Activated naive CD4-positive, alpha-beta T cell treated with anti-CD3 and anti-CD28 coated beads, Interleukin-2, amount 50 U/mL, for 24 hours (primary cell): ENCODE measurements at regions not wholly inside any gene's neighbourhood (a gene's known extent, or its start where the extent isn't known, plus 50 kb on each side); places are given as distances from the start of the nearest gene placed in this dataset.
"Not testable (repeated sequence)": the region's sequence is repeated elsewhere in the genome, so short reads cannot be mapped to it uniquely, and the experiment has no call there.

Experiments used
- H3K27ac Mint-ChIP-seq: one replicate; pipeline ENCODE4 v1.8.0; 2021; ENCODE audit warnings: mild to moderate bottlenecking, mixed read lengths
- H3K27me3 Mint-ChIP-seq: one replicate; pipeline ENCODE4 v1.8.0; 2021; ENCODE audit warnings: mixed read lengths
- H3K36me3 Mint-ChIP-seq: one replicate; pipeline ENCODE4 v1.8.0; 2021; ENCODE audit warnings: mixed read lengths
- H3K4me1 Mint-ChIP-seq: one replicate; pipeline ENCODE4 v1.8.0; 2021; ENCODE audit warnings: mixed read lengths
- H3K4me3 Mint-ChIP-seq: one replicate; pipeline ENCODE4 v1.8.0; 2021; ENCODE audit warnings: mild to moderate bottlenecking, mixed read lengths
- H3K9me3 Mint-ChIP-seq: one replicate; pipeline ENCODE4 v1.8.0; 2021; ENCODE audit warnings: mixed read lengths

DNA sequence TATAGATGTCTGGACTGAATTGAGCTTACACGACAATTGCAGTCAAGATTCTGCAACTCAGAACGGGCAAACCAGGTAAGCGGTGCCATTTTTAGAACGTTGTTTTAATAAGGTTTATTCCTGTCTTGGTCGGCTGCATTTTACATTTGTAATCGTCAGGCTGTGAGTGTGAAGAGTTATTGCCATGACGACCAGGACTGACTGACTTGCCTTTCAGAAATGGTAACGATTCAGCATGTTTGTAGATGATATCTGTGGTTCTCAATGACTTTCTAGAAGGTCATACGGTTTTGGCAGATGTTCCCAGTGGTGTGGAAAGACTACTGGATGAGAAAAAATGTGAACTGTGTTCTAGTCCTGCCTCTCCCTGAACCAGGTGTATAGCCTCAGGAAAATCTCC lies 271.3 kb upstream of the B3GALT2 start:
- peaks cover 21% of the 10 kb centered on the region for H3K4me1 Mint-ChIP-seq
- H3K9me3 Mint-ChIP-seq, result no peaks in the 10 kb centered on the region
- no peak overlapping the region for H3K4me3 Mint-ChIP-seq
- no peaks in the 10 kb centered on the region for H3K36me3 Mint-ChIP-seq
- no peaks in the 10 kb centered on the region for H3K27me3 Mint-ChIP-seq
- H3K27ac Mint-ChIP-seq, result no peak overlapping the region

DNA sequence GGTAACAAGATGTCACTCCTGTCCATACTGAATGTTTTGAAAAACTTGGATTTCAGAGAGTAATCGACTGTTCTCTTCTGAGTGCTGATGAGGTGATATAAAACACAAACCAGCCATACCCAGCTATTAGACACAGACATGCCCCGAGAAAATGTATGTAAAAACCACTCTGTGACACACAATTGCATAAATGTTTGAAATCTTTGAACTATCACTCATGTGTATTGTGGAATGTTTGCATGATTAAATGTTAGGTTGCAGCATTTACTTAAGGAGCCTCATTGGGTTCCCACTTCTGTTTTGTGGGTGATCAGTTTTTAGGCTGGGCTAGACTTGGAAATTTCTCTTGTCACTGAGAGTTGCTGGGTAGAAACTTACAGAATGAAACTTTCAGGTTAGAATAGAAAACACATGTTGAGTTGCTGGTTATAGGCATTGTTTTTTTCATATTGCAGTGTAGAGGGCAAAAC lies 270.4 kb upstream of the B3GALT2 start:
- Mint-ChIP-seq H3K27ac (no peak overlapping the region), H3K27me3 (no peaks in the 10 kb centered on the region), H3K9me3 (no peaks in the 10 kb centered on the region), H3K4me3 (no peak overlapping the region), H3K4me1 (peaks cover 18% of the 10 kb centered on the region), H3K36me3 (no peaks in the 10 kb centered on the region)

DNA sequence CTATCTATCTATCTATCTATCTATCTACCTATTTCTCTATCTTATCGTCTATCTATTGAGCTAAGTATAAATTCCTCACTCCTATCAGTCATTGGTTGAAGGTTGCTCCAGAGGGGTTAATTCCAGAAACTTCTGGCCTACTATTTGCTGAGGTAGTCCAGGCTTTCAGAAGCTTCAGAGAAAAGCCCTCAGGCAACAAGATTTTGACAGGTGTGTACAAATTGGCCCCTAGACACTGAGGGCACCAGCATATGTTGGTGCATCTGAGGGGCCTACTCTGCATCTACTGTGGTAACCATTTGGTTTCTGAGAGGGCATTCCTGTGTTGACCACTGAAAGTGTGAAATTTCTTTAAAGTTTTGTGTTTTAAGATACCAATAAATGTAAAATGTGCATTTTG lies 265.2 kb upstream of the B3GALT2 start:
- no peaks in the 10 kb centered on the region for H3K27me3 Mint-ChIP-seq
- no peaks in the 10 kb centered on the region for H3K9me3 Mint-ChIP-seq
- H3K27ac Mint-ChIP-seq, result no peak overlapping the region
- no peaks in the 10 kb centered on the region for H3K36me3 Mint-ChIP-seq
- no peak overlapping the region for H3K4me3 Mint-ChIP-seq
- peaks cover 15% of the 10 kb centered on the region for H3K4me1 Mint-ChIP-seq

DNA sequence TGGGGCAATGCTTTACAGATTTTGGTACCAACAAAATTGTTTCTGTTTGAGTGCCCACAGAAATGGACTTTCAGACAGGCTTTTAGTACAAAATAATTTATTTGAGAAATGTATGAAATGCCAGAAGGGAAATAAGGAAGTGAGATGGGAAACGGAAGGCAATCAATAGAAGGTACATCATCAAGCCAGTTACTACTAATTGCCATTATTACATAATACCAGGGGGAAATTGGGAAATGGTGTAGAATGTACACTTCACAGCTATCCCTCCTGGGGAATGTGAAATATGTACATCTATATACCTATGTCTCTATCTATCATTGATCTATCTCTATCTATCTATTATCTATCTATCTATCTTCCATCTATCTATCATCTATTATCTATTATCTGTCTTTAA lies 264.6 kb upstream of the B3GALT2 start:
- Mint-ChIP-seq H3K4me1 (peaks cover 15% of the 10 kb centered on the region), H3K36me3 (no peaks in the 10 kb centered on the region), H3K27me3 (no peaks in the 10 kb centered on the region), H3K27ac (no peak overlapping the region), H3K4me3 (no peak overlapping the region), H3K9me3 (no peaks in the 10 kb centered on the region)

DNA sequence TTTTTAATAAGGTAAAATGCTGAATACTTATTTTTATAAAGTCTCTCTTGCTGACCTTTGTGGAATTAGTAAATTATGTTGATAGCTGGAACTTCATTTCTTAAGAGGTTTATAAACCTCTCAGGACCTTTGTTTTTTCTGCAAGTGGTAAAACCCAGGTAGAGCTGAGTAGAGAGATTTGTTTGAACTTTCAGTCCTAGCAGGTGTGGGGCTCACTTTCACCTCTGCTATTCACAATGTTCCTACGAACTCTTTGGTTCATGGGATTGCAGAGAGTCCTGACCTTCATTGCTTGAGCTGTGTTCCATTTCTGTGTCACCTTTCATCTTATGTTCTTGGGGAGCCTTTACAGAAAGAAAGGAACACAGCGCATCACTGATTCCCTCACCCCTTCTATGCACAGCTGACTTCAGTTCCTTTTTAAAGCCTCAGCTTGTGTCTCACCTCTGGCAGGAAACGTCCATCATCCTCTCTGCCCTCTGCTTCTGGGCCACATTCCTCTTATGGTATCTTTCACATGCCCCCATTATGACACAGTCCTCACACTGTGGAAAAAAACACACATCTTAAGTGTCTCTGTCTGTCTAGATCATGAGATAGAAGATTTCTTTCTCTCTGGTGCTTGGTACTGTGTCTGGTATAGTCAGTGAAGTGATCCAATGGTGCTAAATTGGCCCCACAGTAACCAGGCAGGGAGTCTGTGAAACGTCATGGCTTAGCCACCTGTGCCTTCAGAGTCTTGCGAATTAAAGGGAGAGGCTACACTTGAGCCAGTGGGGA lies 262.5 kb upstream of the B3GALT2 start:
- Mint-ChIP-seq H3K4me1 (peaks cover 15% of the 10 kb centered on the region), H3K27me3 (no peaks in the 10 kb centered on the region), H3K27ac (peak overlapping the region; percentile 75), H3K4me3 (no peak overlapping the region), H3K36me3 (no peaks in the 10 kb centered on the region), H3K9me3 (no peaks in the 10 kb centered on the region)

DNA sequence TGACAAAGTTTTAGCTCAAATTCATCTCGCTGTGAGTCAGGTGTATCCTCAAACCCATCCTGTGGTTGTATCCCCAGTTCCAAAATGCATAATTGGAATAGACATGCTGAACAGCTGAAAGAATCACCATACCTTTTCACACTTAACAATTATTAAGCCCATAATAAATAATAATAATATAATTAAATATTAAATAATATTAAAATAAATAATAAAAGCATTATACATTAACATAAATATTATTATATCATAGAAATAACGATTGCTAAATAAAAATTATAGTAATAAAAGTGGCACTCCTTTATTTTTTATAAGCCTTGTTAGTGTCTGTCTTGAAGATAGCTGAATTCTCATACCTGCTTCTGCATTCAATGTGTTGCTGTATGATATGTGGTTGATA lies 257.5 kb upstream of the B3GALT2 start:
- no peaks in the 10 kb centered on the region for H3K27me3 Mint-ChIP-seq
- no peaks in the 10 kb centered on the region for H3K36me3 Mint-ChIP-seq
- peaks cover 8% of the 10 kb centered on the region for H3K9me3 Mint-ChIP-seq
- H3K4me1 Mint-ChIP-seq, result peaks cover 8% of the 10 kb centered on the region
- no peak overlapping the region for H3K4me3 Mint-ChIP-seq
- no peak overlapping the region for H3K27ac Mint-ChIP-seq

DNA sequence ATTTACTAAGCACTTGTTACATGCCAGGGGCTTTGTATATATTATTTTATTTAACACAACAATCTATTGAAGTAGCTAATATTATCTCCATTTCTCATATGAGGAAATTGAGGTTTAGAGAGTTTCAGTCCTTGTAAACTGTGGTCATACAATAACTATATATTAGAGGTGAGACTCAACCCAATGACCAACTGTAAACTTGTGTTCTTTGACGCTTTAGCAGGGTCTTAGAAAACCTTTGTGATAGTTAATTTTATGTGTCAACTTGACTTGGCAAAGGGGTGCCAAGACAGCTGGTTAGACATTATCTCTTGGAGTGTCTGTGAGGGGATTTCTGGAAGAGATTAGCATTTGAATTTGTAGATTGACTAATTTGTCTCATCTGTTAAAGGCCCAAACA lies 252.4 kb upstream of the B3GALT2 start:
- Mint-ChIP-seq H3K27ac (no peak overlapping the region), H3K27me3 (no peaks in the 10 kb centered on the region), H3K4me3 (no peak overlapping the region), H3K9me3 (peaks cover 15% of the 10 kb centered on the region), H3K4me1 (peaks cover 16% of the 10 kb centered on the region), H3K36me3 (peaks cover 9% of the 10 kb centered on the region)

DNA sequence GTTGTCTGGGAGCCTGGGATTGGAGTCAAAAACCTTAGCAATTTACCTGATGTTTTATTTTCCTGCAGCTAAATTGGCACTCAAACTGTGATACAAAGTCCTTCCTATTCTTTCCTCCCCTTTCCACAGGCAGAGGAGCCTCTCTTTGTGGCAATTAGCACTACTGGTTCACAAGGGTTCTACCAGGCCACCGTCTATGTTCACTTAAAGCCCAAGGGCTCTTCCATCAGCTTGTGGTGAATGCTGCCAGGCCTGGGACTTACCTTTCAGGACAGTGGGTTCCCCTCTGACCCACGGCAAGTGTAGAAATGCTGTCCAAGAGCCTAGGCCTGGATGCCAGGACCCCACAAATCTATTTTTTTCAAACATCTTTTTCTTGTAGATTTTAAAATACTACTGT lies 251.9 kb upstream of the B3GALT2 start:
- peaks cover 14% of the 10 kb centered on the region for H3K36me3 Mint-ChIP-seq
- H3K27ac Mint-ChIP-seq, result peak overlapping the region; percentile 75
- H3K4me1 Mint-ChIP-seq, result peaks cover 16% of the 10 kb centered on the region
- H3K4me3 Mint-ChIP-seq, result no peak overlapping the region
- H3K9me3 Mint-ChIP-seq, result peaks cover 20% of the 10 kb centered on the region
- no peaks in the 10 kb centered on the region for H3K27me3 Mint-ChIP-seq

DNA sequence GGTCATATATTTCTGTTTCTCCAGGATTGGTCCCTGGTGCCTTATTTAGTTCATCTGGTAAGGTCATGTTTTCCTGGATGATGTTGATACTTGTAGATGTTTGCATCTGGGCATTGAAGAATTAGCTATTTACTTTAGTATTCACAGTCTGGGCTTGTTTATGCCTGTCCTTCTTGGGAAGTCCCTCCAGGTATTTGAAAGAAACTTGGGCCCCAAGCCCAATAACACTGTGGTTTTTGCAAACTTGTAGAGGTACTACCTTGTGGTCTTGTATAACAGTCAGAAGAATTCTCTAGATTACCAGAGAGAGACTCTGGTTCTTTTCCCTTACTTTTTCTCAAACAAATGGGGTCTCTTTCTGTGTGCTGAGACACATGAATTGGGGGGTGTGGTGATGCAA lies 251.4 kb upstream of the B3GALT2 start:
- Mint-ChIP-seq H3K36me3 (peaks cover 15% of the 10 kb centered on the region), H3K4me1 (peaks cover 16% of the 10 kb centered on the region), H3K4me3 (no peak overlapping the region), H3K9me3 (peaks cover 20% of the 10 kb centered on the region), H3K27me3 (no peaks in the 10 kb centered on the region), H3K27ac (no peak overlapping the region)

DNA sequence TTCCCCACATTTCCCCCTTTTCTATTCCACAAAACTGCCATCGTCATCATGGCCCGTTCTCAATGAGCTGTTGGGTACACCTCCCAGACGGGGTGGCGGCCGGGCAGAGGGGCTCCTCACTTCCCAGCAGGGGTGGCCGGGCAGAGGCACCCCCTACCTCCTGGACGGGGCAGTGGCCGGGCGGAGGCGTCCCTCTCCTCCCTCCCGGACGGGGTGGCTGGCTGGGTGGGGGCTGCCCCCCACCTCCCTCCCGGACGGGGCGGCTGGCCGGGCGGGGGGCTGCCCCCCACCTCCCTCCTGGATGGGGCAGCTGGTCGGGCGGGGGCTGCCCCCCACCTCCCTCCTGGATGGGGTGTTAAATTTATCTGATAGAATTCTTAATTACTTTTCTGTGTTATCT lies 250.9 kb upstream of the B3GALT2 start:
- H3K27me3 Mint-ChIP-seq, result not testable (repeated sequence)

DNA sequence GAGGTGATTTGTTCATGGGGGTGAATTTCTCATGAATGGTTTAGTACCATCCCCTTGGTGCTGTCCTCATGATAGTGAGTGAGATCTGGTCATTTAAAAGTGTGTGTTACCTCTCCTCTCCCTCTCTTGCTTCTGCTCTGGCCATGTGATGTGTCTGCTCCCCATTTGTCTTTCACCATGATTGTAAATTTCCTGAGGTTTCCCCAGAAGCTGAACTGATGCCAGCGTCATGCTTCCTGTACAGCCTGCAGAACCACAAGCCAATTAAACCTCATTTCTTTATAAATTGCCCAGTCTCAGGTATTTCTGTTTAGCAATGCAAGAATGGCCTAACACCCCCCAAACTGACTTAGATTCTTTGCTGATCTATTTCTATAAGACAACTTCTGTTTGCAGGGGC lies 249.4 kb upstream of the B3GALT2 start:
- H3K9me3 Mint-ChIP-seq, result peaks cover 12% of the 10 kb centered on the region
- H3K4me1 Mint-ChIP-seq, result peaks cover 16% of the 10 kb centered on the region
- no peaks in the 10 kb centered on the region for H3K27me3 Mint-ChIP-seq
- no peak overlapping the region for H3K27ac Mint-ChIP-seq
- no peak overlapping the region for H3K4me3 Mint-ChIP-seq
- H3K36me3 Mint-ChIP-seq, result peaks cover 15% of the 10 kb centered on the region

More for the DNA sequence above, 250.9 kb upstream of the B3GALT2 start:
- Mint-ChIP-seq H3K9me3 (peaks cover 20% of the 10 kb centered on the region), H3K4me1 (peaks cover 16% of the 10 kb centered on the region), H3K36me3 (peaks cover 15% of the 10 kb centered on the region)
- not testable (repeated sequence) for H3K27ac Mint-ChIP-seq, H3K4me3 Mint-ChIP-seq

DNA sequence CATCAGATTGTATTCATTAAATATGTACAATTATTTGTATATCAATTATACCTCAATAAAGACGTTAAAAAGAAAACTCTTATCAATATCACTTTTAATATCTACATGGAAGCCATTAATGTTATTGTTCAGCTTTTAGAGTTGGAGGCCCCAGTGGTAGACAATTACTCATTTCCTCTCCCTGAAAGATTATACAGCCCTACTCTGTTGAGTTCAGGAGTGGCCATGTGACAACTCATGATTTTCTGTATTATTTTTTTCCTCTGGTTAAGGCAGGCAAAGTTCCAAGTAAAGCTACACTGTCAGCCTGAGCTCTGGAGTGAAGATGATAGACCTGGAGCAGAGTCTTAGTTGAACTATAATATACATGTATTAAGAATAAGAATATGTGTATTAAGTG lies 247.9 kb upstream of the B3GALT2 start:
- H3K27ac Mint-ChIP-seq, result no peak overlapping the region
- no peak overlapping the region for H3K4me3 Mint-ChIP-seq
- peaks cover 12% of the 10 kb centered on the region for H3K9me3 Mint-ChIP-seq
- peaks cover 15% of the 10 kb centered on the region for H3K36me3 Mint-ChIP-seq
- H3K4me1 Mint-ChIP-seq, result peaks cover 16% of the 10 kb centered on the region
- no peaks in the 10 kb centered on the region for H3K27me3 Mint-ChIP-seq

DNA sequence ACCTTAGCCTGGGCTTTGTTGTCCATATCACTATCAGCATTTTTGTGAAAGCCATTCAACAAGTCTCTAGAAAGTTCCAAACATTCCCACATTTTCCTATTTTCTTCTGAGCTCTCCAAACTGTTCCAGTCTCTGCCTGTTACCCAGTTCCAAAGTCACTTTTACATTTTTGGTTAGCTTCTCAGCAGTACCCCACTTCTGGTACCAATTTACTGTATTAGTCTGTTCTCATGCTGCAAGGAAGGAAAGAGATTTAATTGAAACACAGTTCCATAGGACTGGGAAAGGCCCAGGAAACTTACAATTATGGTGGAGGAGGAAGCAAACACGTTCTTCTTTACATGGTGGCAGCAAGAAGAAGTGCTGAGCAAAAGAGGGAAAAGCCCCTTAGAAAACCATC lies 247.2 kb upstream of the B3GALT2 start:
- Mint-ChIP-seq H3K4me1 (peaks cover 9% of the 10 kb centered on the region), H3K36me3 (peaks cover 15% of the 10 kb centered on the region), H3K4me3 (no peak overlapping the region), H3K27me3 (no peaks in the 10 kb centered on the region), H3K9me3 (peaks cover 12% of the 10 kb centered on the region), H3K27ac (no peak overlapping the region)

DNA sequence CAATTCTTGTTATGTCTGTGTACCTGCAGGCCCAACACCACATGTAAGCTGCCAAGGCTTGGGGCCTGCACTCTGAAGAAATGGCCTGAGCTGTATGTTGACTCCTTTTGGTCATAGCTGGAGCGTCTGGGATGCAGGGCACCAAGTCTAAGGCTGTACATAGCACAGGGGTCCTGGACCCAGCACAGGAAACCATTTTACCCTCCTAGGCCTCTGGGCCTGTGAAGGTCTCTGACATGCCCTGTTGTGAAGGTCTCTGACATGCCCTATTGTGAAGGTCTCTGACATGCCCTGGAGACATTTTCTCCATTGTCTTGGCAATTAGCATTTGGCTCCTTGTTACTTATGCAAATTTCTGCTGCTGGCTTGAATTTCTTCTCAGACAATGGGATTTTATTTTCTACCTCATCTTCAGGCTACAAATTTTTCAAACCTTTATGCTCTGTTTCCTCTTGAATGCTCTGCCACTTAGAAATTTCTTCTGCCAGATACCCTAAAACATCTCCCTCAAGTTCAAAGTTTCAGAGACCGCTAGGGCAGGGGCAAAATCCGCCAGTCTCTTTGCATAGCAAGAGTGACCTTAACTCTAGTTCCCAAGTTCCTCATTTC lies 246.7 kb upstream of the B3GALT2 start:
- peaks cover 15% of the 10 kb centered on the region for H3K36me3 Mint-ChIP-seq

DNA sequence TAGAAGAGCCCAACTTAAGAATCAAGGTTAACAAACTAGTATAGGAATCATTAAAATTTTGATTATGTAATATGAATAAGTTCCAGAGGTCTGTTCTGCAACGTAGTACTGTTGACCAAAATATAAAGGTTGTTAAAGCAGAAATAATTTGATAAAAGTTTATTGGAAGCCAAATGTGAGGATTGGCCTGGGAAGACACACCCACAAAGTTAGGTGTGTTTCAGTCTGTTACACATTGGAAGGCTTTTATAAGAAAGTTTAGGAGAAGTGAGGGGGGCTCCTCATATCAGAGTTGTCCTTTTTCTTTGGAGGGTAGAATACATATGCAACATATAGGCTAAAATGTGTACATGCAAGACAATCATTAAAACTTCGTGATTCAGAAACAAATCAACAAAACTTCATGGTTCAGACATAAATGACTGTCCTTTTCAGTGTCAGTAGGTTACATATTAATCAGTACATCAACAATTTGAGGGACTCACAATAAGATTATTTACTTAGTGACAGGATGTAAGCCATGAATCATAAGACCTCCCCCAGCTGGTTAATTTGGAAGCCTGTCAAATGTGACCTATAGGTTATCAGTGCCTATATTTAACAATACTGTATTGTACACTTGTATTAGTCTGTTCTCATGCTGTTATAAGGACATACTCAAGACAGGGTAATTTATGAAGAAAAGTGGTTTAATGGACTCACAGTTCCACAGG lies 245.0 kb upstream of the B3GALT2 start:
- Mint-ChIP-seq H3K27ac (no peak overlapping the region), H3K36me3 (peaks cover 13% of the 10 kb centered on the region), H3K9me3 (peaks cover 9% of the 10 kb centered on the region), H3K4me1 (peaks cover 4% of the 10 kb centered on the region), H3K27me3 (no peaks in the 10 kb centered on the region), H3K4me3 (no peak overlapping the region)

More for the DNA sequence above, 246.7 kb upstream of the B3GALT2 start:
- no peaks in the 10 kb centered on the region for H3K27me3 Mint-ChIP-seq
- H3K9me3 Mint-ChIP-seq, result peaks cover 12% of the 10 kb centered on the region
- H3K4me3 Mint-ChIP-seq, result no peak overlapping the region
- H3K4me1 Mint-ChIP-seq, result peaks cover 5% of the 10 kb centered on the region
- H3K27ac Mint-ChIP-seq, result no peak overlapping the region

DNA sequence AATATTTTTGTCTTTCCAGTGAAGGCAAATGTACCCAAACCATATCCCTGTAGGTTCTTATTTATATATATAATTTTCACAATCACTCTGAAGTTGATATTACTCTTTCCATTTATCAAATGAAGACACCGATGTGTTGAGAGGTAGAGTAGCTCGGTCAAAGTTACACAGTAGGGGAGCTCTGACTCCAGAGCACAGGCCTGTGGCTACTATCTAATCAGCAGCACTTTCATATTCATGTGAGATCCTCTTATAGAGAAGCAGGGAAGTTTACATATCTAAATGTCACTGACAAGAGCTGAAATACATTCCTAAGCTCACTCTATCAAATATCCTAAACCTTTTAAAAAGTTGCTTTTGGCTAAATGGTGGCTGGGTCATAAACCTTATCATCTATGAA lies 241.1 kb upstream of the B3GALT2 start:
- Mint-ChIP-seq H3K36me3 (no peaks in the 10 kb centered on the region), H3K27me3 (no peaks in the 10 kb centered on the region), H3K4me3 (no peak overlapping the region), H3K27ac (no peak overlapping the region), H3K4me1 (peaks cover 8% of the 10 kb centered on the region), H3K9me3 (no peaks in the 10 kb centered on the region)
